Liver (tissue), 8 donors: ENCODE measurements at regions not wholly inside any gene's neighbourhood (a gene's known extent, or its start where the extent isn't known, plus 50 kb on each side); places are given as distances from the start of the nearest gene placed in this dataset.

ENCODE experiments used
- DNase-seq: peaks from one replicate; pipeline ENCODE4 v3.0.0-alpha.2; 2017; ENCODE audit warnings: low spot score
- H3K27ac ChIP-seq, 2 donors: one replicate each; pipeline ENCODE4 v1.7.0; 2013; ENCODE audit warnings: inconsistent platforms in 2 of 2, low read length in 2 of 2, control low read depth in 1 of 2, low read depth in 1 of 2, mild to moderate bottlenecking in 1 of 2
- H3K27me3 ChIP-seq, 4 donors: one replicate each; pipeline versions ENCODE4 v1.6.1 to v1.7.0; 2013; ENCODE audit warnings: low read length in 3 of 4, inconsistent platforms in 1 of 4, mild to moderate bottlenecking in 1 of 4, moderate library complexity in 1 of 4; ENCODE audit not compliant: control insufficient read depth in 4 of 4, insufficient read depth in 4 of 4
- H3K36me3 ChIP-seq, 4 donors: one replicate each; pipeline versions ENCODE4 v1.6.1 to v1.7.0; 2013; ENCODE audit warnings: low read length in 3 of 4, mild to moderate bottlenecking in 3 of 4, low read depth in 1 of 4, moderate library complexity in 1 of 4; ENCODE audit not compliant: control insufficient read depth in 4 of 4, insufficient read depth in 3 of 4
- H3K4me1 ChIP-seq, 4 donors: one replicate each; pipeline versions ENCODE4 v1.6.1 to v1.7.0; 2013; ENCODE audit warnings: low read length in 3 of 4, mild to moderate bottlenecking in 3 of 4, moderate library complexity in 1 of 4; ENCODE audit not compliant: control insufficient read depth in 4 of 4, insufficient read depth in 4 of 4
- H3K4me3 ChIP-seq, 3 donors: one replicate each; pipeline versions ENCODE4 v1.6.1 to v1.7.0; 2013; ENCODE audit warnings: low read length in 3 of 3, control low read depth in 1 of 3, low read depth in 1 of 3, mild to moderate bottlenecking in 1 of 3
- H3K9ac ChIP-seq, 2 donors: one replicate each; pipeline ENCODE4 v1.7.0; 2013; ENCODE audit warnings: low read length in 2 of 2, mild to moderate bottlenecking in 2 of 2, moderate library complexity in 2 of 2, control low read depth in 1 of 2, low read depth in 1 of 2
- H3K9me3 ChIP-seq, 4 donors: one replicate each; pipeline versions ENCODE4 v1.6.1 to v1.7.0; 2013; ENCODE audit warnings: low read length in 3 of 4; ENCODE audit not compliant: control insufficient read depth in 4 of 4
- CTCF ChIP-seq: fragments of 150-350 bp; IDR thresholded peaks from 2 replicates; pipeline ENCODE4 v1.5.1; 2017; ENCODE audit warnings: improper control_type of control experiment, low read depth, low read length; ENCODE audit not compliant: missing input control
- EGR1 ChIP-seq, 2 donors: IDR thresholded peaks; 2 replicates each; pipeline ENCODE4 v1.6.1; 2016 to 2018; ENCODE audit warnings: antibody characterized with exemption in 2 of 2, low read depth in 2 of 2
- FOXA1 ChIP-seq: IDR thresholded peaks from 2 replicates; pipeline ENCODE4 v1.6.1; 2016; ENCODE audit warnings: antibody characterized with exemption
- FOXA2 ChIP-seq: IDR thresholded peaks from 2 replicates; pipeline ENCODE4 v1.6.1; 2016; ENCODE audit warnings: antibody characterized with exemption
- GABPA ChIP-seq, 2 donors: IDR thresholded peaks in 1 of 2; conservative IDR thresholded peaks in 1 of 2; 2 replicates each; pipeline ENCODE4 v1.6.1; 2016; ENCODE audit warnings: antibody characterized with exemption in 2 of 2, mild to moderate bottlenecking in 1 of 2, moderate library complexity in 1 of 2
- HNF4A ChIP-seq, 2 donors: conservative IDR thresholded peaks; 2 replicates each; pipeline ENCODE4 v1.6.1; 2016; ENCODE audit warnings: antibody characterized with exemption in 2 of 2, mild to moderate bottlenecking in 2 of 2
- HNF4G ChIP-seq: IDR thresholded peaks from 2 replicates; pipeline ENCODE4 v1.6.1; 2016; ENCODE audit warnings: antibody characterized with exemption
- JUND ChIP-seq, 2 donors: IDR thresholded peaks; 2 replicates each; pipeline ENCODE4 v1.6.1; 2016; ENCODE audit warnings: antibody characterized with exemption in 2 of 2
- MAX ChIP-seq: IDR thresholded peaks from 2 replicates; pipeline ENCODE4 v1.6.1; 2016; ENCODE audit warnings: antibody characterized with exemption
- NR2F2 ChIP-seq: IDR thresholded peaks from 2 replicates; pipeline ENCODE4 v1.6.1; 2016; ENCODE audit warnings: antibody characterized with exemption
- RAD21 ChIP-seq, 2 donors: IDR thresholded peaks; 2 replicates each; pipeline ENCODE4 v1.6.1; 2016; ENCODE audit warnings: antibody characterized with exemption in 2 of 2, mild to moderate bottlenecking in 2 of 2
- RXRA ChIP-seq, 2 donors: IDR thresholded peaks; 2 replicates each; pipeline ENCODE4 v1.6.1; 2017 to 2018; ENCODE audit warnings: antibody characterized with exemption in 2 of 2, mild to moderate bottlenecking in 1 of 2
- SP1 ChIP-seq: IDR thresholded peaks from 2 replicates; pipeline ENCODE4 v1.6.1; 2018; ENCODE audit warnings: antibody characterized with exemption, mild to moderate bottlenecking
- TAF1 ChIP-seq: conservative IDR thresholded peaks from 2 replicates; pipeline ENCODE4 v1.6.1; 2016; ENCODE audit warnings: antibody characterized with exemption, mild to moderate bottlenecking
- YY1 ChIP-seq: IDR thresholded peaks from 2 replicates; pipeline ENCODE4 v1.6.1; 2016; ENCODE audit warnings: antibody characterized with exemption, mild to moderate bottlenecking
- ZBTB33 ChIP-seq: IDR thresholded peaks from 2 replicates; pipeline ENCODE4 v1.6.1; 2016; ENCODE audit warnings: antibody characterized with exemption
- WGBS: extraction: QIAGEN DNeasy Blood & Tissue Kit; methylation state at CpG from one replicate; pipeline ENCODE4 v1.1.7; 2013; 5-methylcytosine and 5-hydroxymethylcytosine counted together
- TF ChIP-seq, protein P1 (sequence below): IDR thresholded peaks from 2 replicates; pipeline ENCODE4 v1.6.1; 2016; ENCODE audit warnings: antibody characterized with exemption, mild to moderate bottlenecking
- TF ChIP-seq, protein P2 (sequence below): IDR thresholded peaks from 2 replicates; pipeline ENCODE4 v1.6.1; 2016; ENCODE audit warnings: antibody characterized with exemption
- donor health status: healthy.
- donor health status: healthy.
- donor health status: healthy.
- donor health status: healthy.
- donor health status: healthy.

- peaks cover 0 to 2% (median 0%) of the 10 kb centered on the region in 4 donors for H3K9me3 ChIP-seq
- H3K4me1 ChIP-seq, result no peaks in the 10 kb centered on the region
- WGBS, result 79% methylated on average over 9 of the region's 9 CpGs
- H3K27me3 ChIP-seq, result peaks cover 0 to 4% (median 3%) of the 10 kb centered on the region in 4 donors
- no peak for DNase-seq
- H3K9ac ChIP-seq, result no peak overlapping the region
- H3K36me3 ChIP-seq, result no peaks in the 10 kb centered on the region
- TF ChIP-seq, protein P1, sequence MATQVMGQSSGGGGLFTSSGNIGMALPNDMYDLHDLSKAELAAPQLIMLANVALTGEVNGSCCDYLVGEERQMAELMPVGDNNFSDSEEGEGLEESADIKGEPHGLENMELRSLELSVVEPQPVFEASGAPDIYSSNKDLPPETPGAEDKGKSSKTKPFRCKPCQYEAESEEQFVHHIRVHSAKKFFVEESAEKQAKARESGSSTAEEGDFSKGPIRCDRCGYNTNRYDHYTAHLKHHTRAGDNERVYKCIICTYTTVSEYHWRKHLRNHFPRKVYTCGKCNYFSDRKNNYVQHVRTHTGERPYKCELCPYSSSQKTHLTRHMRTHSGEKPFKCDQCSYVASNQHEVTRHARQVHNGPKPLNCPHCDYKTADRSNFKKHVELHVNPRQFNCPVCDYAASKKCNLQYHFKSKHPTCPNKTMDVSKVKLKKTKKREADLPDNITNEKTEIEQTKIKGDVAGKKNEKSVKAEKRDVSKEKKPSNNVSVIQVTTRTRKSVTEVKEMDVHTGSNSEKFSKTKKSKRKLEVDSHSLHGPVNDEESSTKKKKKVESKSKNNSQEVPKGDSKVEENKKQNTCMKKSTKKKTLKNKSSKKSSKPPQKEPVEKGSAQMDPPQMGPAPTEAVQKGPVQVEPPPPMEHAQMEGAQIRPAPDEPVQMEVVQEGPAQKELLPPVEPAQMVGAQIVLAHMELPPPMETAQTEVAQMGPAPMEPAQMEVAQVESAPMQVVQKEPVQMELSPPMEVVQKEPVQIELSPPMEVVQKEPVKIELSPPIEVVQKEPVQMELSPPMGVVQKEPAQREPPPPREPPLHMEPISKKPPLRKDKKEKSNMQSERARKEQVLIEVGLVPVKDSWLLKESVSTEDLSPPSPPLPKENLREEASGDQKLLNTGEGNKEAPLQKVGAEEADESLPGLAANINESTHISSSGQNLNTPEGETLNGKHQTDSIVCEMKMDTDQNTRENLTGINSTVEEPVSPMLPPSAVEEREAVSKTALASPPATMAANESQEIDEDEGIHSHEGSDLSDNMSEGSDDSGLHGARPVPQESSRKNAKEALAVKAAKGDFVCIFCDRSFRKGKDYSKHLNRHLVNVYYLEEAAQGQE, result no peak
- TF ChIP-seq RXRA (IDR thresholded peaks at IDR 0.05), result no peak
- no peak for TF ChIP-seq SP1
- no peak overlapping the region for H3K27ac ChIP-seq
- H3K4me3 ChIP-seq, result no peak overlapping the region
Observed at GRCh38 chr1:37123276-37124115, 89.2 kb upstream of the GRIK3 start.

- Histone ChIP-seq H3K27ac (no peak overlapping the region), H3K36me3 (no peaks in the 10 kb centered on the region), H3K9ac (no peak overlapping the region), H3K4me3 (no peak overlapping the region), H3K27me3 (peaks cover 0 to 4% (median 2%) of the 10 kb centered on the region in 4 donors), H3K9me3 (peaks cover 0 to 2% (median 0%) of the 10 kb centered on the region in 4 donors), H3K4me1 (no peaks in the 10 kb centered on the region)
- WGBS, result 72% methylated on average over 6 of the region's 6 CpGs
- DNase-seq, result no peak
- TF ChIP-seq YY1 (no peak), CTCF (no peak), ZBTB33 (no peak), SP1 (no peak), HNF4G (no peak), RXRA (IDR thresholded peaks at IDR 0.05) (no peak), TAF1 (no peak), EGR1 (IDR thresholded peaks at IDR 0.05; ENCODE audit: low read depth in 2 of 2) (no peak), FOXA1 (no peak), RAD21 (IDR thresholded peaks at IDR 0.05) (no peak), MAX (no peak), NR2F2 (no peak), HNF4A (conservative IDR thresholded peaks at IDR 0.05) (no peak), GABPA (IDR thresholded peaks at IDR 0.05 in 1 of 2, conservative IDR thresholded peaks at IDR 0.05 in 1 of 2) (no peak), FOXA2 (no peak), JUND (IDR thresholded peaks at IDR 0.05) (no peak)
- TF ChIP-seq, protein P2, sequence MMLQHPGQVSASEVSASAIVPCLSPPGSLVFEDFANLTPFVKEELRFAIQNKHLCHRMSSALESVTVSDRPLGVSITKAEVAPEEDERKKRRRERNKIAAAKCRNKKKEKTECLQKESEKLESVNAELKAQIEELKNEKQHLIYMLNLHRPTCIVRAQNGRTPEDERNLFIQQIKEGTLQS, result no peak
- TF ChIP-seq, protein P1, result no peak
Observed at GRCh38 chr1:37124501-37124900, 90.2 kb upstream of the GRIK3 start.
